GM12875 (cell line): ENCODE measurements at regions not wholly inside any gene's neighbourhood (a gene's known extent, or its start where the extent isn't known, plus 50 kb on each side); places are given as distances from the start of the nearest gene placed in this dataset.

ENCODE experiments used
- H3K4me3 ChIP-seq: one replicate; pipeline ENCODE4 v1.5.1; 2011; ENCODE audit warnings: low read depth, low read length, control low read depth
- CTCF ChIP-seq: IDR thresholded peaks from 2 replicates; pipeline ENCODE4 v1.5.1; 2011; ENCODE audit warnings: low read depth, mild to moderate bottlenecking, control low read depth, inconsistent platforms, low read length, moderate library complexity, borderline replicate concordance; ENCODE audit not compliant: insufficient read depth

- no peak for TF ChIP-seq CTCF
- no peak overlapping the region for H3K4me3 ChIP-seq
Measured at GRCh38 chr4:20181926-20182325, 69.8 kb upstream of the SLIT2 start.

- TF ChIP-seq CTCF: no peak
- no peak overlapping the region for H3K4me3 ChIP-seq
Measured at GRCh38 chr4:20180509-20180908, 71.2 kb upstream of the SLIT2 start.

GRCh38 chr4:20178902-20179576 is 72.7 kb upstream of the SLIT2 start:
- TF ChIP-seq CTCF: no peak
- no peak overlapping the region for H3K4me3 ChIP-seq

GRCh38 chr4:20176881-20177280 is 74.8 kb upstream of the SLIT2 start:
- no peak for TF ChIP-seq CTCF
- H3K4me3 ChIP-seq: no peak overlapping the region

GRCh38 chr4:20172070-20172760 is 79.5 kb upstream of the SLIT2 start:
- no peak overlapping the region for H3K4me3 ChIP-seq
- TF ChIP-seq CTCF: no peak

GRCh38 chr4:20166544-20166943 is 85.2 kb upstream of the SLIT2 start:
- TF ChIP-seq CTCF: no peak
- H3K4me3 ChIP-seq: no peak overlapping the region

- H3K4me3 ChIP-seq: no peak overlapping the region
- no peak for TF ChIP-seq CTCF
Measured at GRCh38 chr4:20159516-20159915, 92.2 kb upstream of the SLIT2 start.
